ENCODE measurements at regions not wholly inside any gene's neighbourhood (a gene's known extent, or its start where the extent isn't known, plus 50 kb on each side); places are given as distances from the start of the nearest gene placed in this dataset.

DNA sequence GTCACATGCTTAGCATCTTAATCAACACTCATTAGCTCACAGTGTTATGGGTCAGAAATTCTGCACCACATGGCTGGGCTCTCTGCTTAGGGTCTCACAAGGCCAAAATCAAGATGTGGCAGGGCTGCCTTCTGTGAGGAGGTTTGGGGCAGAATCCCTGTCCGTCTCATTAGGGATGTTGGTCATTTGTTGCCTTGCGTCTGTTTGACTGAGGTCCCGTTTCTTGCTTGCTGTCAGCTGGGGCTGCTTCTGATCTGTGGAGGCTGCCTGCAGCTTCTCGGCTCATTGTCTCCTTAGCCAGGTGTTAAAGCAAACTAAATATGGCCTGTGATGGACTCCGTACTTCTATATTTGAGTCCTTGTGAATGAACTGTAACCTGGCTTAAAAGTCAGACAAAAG, 146.5 kb downstream of the NDUFA10 start:
- dilution Hi-C loops (cut with MboI; ENCODE audit: extremely low pct_ligation_motif_present, low sequenced_read_pairs) = no loop called here
- FAIRE-seq (no peak), DNase-seq (ENCODE audit: low read depth, low spot score) (no peak)
- no peaks in the 10 kb centered on the region for H3K79me2 ChIP-seq (ENCODE audit: control insufficient read depth, insufficient read depth, low read length)
- H2AFZ ChIP-seq (ENCODE audit: control insufficient read depth, low read length) = no peak overlapping the region
- no peak overlapping the region for H3K27ac ChIP-seq (ENCODE audit: control insufficient read depth, insufficient read depth, low read length)
- no peaks in the 10 kb centered on the region for H3K9me1 ChIP-seq (ENCODE audit: control insufficient read depth, extremely low read depth, insufficient read depth, low read length)
- peaks cover under 1% of the 10 kb centered on the region for H3K9me3 ChIP-seq (ENCODE audit: control insufficient read depth, low read depth, low read length)
- no peaks in the 10 kb centered on the region for H3K4me1 ChIP-seq (ENCODE audit: control insufficient read depth, extremely low read depth, insufficient read depth, low read length)
- H3K36me3 ChIP-seq (ENCODE audit: control insufficient read depth in 2 of 2, extremely low read depth in 1 of 2, insufficient read depth in 2 of 2, low read length in 2 of 2) = no peaks in the 10 kb centered on the region
- no peak overlapping the region for H3K4me2 ChIP-seq (ENCODE audit: control insufficient read depth, extremely low read depth, insufficient read depth, low read depth, low read length)
- no peaks in the 10 kb centered on the region for H3K27me3 ChIP-seq (ENCODE audit: control insufficient read depth, extremely low read depth, insufficient read depth, low read length)
- TF ChIP-seq, protein P1, sequence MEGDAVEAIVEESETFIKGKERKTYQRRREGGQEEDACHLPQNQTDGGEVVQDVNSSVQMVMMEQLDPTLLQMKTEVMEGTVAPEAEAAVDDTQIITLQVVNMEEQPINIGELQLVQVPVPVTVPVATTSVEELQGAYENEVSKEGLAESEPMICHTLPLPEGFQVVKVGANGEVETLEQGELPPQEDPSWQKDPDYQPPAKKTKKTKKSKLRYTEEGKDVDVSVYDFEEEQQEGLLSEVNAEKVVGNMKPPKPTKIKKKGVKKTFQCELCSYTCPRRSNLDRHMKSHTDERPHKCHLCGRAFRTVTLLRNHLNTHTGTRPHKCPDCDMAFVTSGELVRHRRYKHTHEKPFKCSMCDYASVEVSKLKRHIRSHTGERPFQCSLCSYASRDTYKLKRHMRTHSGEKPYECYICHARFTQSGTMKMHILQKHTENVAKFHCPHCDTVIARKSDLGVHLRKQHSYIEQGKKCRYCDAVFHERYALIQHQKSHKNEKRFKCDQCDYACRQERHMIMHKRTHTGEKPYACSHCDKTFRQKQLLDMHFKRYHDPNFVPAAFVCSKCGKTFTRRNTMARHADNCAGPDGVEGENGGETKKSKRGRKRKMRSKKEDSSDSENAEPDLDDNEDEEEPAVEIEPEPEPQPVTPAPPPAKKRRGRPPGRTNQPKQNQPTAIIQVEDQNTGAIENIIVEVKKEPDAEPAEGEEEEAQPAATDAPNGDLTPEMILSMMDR (optimal IDR thresholded peaks at IDR 0.05 in 1 of 3, IDR thresholded peaks at IDR 0.05 in 1 of 3, conservative IDR thresholded peaks at IDR 0.05 in 1 of 3; ENCODE audit: extremely low read depth in 1 of 3, insufficient read depth in 2 of 3, low read length in 3 of 3) = no peak
- no peak for TF ChIP-seq EZH2 (IDR thresholded peaks at IDR 0.05; ENCODE audit: low read length)
- no peak overlapping the region for H3K4me3 ChIP-seq (ENCODE audit: control insufficient read depth in 2 of 3, extremely low read depth in 1 of 3, insufficient read depth in 2 of 3, low read depth in 1 of 3, low read length in 3 of 3)
- H4K20me1 ChIP-seq (ENCODE audit: control insufficient read depth, extremely low read depth, insufficient read depth, low read length) = no peaks in the 10 kb centered on the region
- no peak overlapping the region for H3K9ac ChIP-seq (ENCODE audit: control insufficient read depth, extremely low read depth, insufficient read depth, low read length)

DNA sequence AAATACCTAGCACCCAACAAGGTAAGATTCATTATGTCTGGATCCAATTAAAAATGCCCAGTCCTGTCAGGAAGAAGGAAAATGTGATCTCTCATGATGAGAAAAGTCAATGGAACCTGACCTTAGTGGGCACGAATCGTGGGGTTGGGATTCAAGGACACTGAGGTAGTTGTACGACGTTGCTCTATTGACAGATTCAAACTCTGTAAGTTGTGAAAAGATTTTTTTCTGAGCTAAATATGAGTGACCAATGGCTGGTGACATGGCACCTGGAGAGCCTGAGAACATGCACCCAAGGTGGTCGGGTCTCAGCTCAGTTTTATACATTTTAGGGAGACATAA, 148.2 kb downstream of the NDUFA10 start:
- TF ChIP-seq, protein P1 (optimal IDR thresholded peaks at IDR 0.05 in 1 of 3, IDR thresholded peaks at IDR 0.05 in 1 of 3, conservative IDR thresholded peaks at IDR 0.05 in 1 of 3; ENCODE audit: extremely low read depth in 1 of 3, insufficient read depth in 2 of 3, low read length in 3 of 3) = no peak
- TF ChIP-seq EZH2 (IDR thresholded peaks at IDR 0.05; ENCODE audit: low read length) = no peak
- no peaks in the 10 kb centered on the region for H3K9me1 ChIP-seq (ENCODE audit: control insufficient read depth, extremely low read depth, insufficient read depth, low read length)
- H3K27me3 ChIP-seq (ENCODE audit: control insufficient read depth, extremely low read depth, insufficient read depth, low read length) = no peaks in the 10 kb centered on the region
- no peak overlapping the region for H2AFZ ChIP-seq (ENCODE audit: control insufficient read depth, low read length)
- H3K79me2 ChIP-seq (ENCODE audit: control insufficient read depth, insufficient read depth, low read length) = no peaks in the 10 kb centered on the region
- H3K4me3 ChIP-seq (ENCODE audit: control insufficient read depth in 2 of 3, extremely low read depth in 1 of 3, insufficient read depth in 2 of 3, low read depth in 1 of 3, low read length in 3 of 3) = no peak overlapping the region
- H4K20me1 ChIP-seq (ENCODE audit: control insufficient read depth, extremely low read depth, insufficient read depth, low read length) = no peaks in the 10 kb centered on the region
- no peaks in the 10 kb centered on the region for H3K4me1 ChIP-seq (ENCODE audit: control insufficient read depth, extremely low read depth, insufficient read depth, low read length)
- H3K4me2 ChIP-seq (ENCODE audit: control insufficient read depth, extremely low read depth, insufficient read depth, low read depth, low read length) = no peak overlapping the region
- no peaks in the 10 kb centered on the region for H3K36me3 ChIP-seq (ENCODE audit: control insufficient read depth in 2 of 2, extremely low read depth in 1 of 2, insufficient read depth in 2 of 2, low read length in 2 of 2)
- DNase-seq (ENCODE audit: low read depth, low spot score) (no peak), FAIRE-seq (no peak)
- H3K9me3 ChIP-seq (ENCODE audit: control insufficient read depth, low read depth, low read length) = no peaks in the 10 kb centered on the region
- dilution Hi-C loops (cut with MboI; ENCODE audit: extremely low pct_ligation_motif_present, low sequenced_read_pairs) = no loop called here
- H3K27ac ChIP-seq (ENCODE audit: control insufficient read depth, insufficient read depth, low read length) = no peak overlapping the region
- H3K9ac ChIP-seq (ENCODE audit: control insufficient read depth, extremely low read depth, insufficient read depth, low read length) = no peak overlapping the region

Data from keratinocyte (primary cell).